GM12875 (cell line): ENCODE measurements at regions not wholly inside any gene's neighbourhood (a gene's known extent, or its start where the extent isn't known, plus 50 kb on each side); places are given as distances from the start of the nearest gene placed in this dataset.

Experiments
- H3K4me3 ChIP-seq: one replicate; pipeline ENCODE4 v1.5.1; 2011; ENCODE audit warnings: low read depth, low read length, control low read depth
- CTCF ChIP-seq: IDR thresholded peaks from 2 replicates; pipeline ENCODE4 v1.5.1; 2011; ENCODE audit warnings: low read depth, mild to moderate bottlenecking, control low read depth, inconsistent platforms, low read length, moderate library complexity, borderline replicate concordance; ENCODE audit not compliant: insufficient read depth

- no peak for TF ChIP-seq CTCF
- H3K4me3 ChIP-seq, result no peak overlapping the region
Measured at GRCh38 chr1:42057800-42058199, 95.4 kb upstream of the GUCA2B start.

GRCh38 chr1:42056460-42056859 lies 96.8 kb upstream of the GUCA2B start:
- H3K4me3 ChIP-seq, result no peak overlapping the region
- no peak for TF ChIP-seq CTCF

GRCh38 chr1:42055061-42055460 lies 98.1 kb upstream of the GUCA2B start:
- no peak for TF ChIP-seq CTCF
- no peak overlapping the region for H3K4me3 ChIP-seq

GRCh38 chr1:42052072-42052699 lies 101.0 kb upstream of the GUCA2B start:
- no peak for TF ChIP-seq CTCF
- H3K4me3 ChIP-seq, result no peak overlapping the region

- no peak for TF ChIP-seq CTCF
- no peak overlapping the region for H3K4me3 ChIP-seq
Measured at GRCh38 chr1:42047508-42047880, 105.7 kb upstream of the GUCA2B start.

GRCh38 chr1:42046761-42047507 lies 106.3 kb upstream of the GUCA2B start:
- TF ChIP-seq CTCF, result no peak
- H3K4me3 ChIP-seq, result no peak overlapping the region

- no peak overlapping the region for H3K4me3 ChIP-seq
- TF ChIP-seq CTCF, result no peak
Measured at GRCh38 chr1:42044346-42044745, 108.9 kb upstream of the GUCA2B start.
